B cell (primary cell): ENCODE measurements at regions not wholly inside any gene's neighbourhood (a gene's known extent, or its start where the extent isn't known, plus 50 kb on each side); places are given as distances from the start of the nearest gene placed in this dataset.

ENCODE experiments used
- ATAC-seq: fragments of 200-7000 bp; cut with Tn5 transposase; one replicate; pipeline ENCODE4 v1.10.0; 2021; ENCODE audit warnings: low read depth, mild to moderate bottlenecking, moderate number of reproducible peaks, moderate library complexity
- CTCF ChIA-PET: fragments of 350-600 bp; sonication (Branson Sonifier 250); formaldehyde crosslinking; loops from one replicate; lab custom pipeline; 2021; ENCODE audit warnings: antibody characterized with exemption, inconsistent platforms; lab: Charles Lee
- POLR2A ChIA-PET: fragments of 350-600 bp; sonication (Branson Sonifier 250); formaldehyde crosslinking; loops from one replicate; lab custom pipeline; 2021; ENCODE audit warnings: antibody characterized with exemption; lab: Charles Lee
- DNase-seq: peaks from one replicate; pipeline ENCODE4 v3.0.0; 2013
- H2AFZ ChIP-seq: 2 replicates; pipeline ENCODE4 v1.6.1; 2012; ENCODE audit warnings: mild to moderate bottlenecking, low read depth, low read length; ENCODE audit not compliant: insufficient read depth, poor library complexity, severe bottlenecking
- H3K27ac ChIP-seq, 2 donors: 1 replicate in 1 of 2; 2 replicates in 1 of 2; pipeline ENCODE4 v1.5.1; 2012 to 2013; ENCODE audit warnings: low read length in 2 of 2, mild to moderate bottlenecking in 2 of 2, moderate library complexity in 1 of 2
- H3K27me3 ChIP-seq, 4 experiments: fragments of 200-600 bp in 1 of 4; sonication (generic) in 1 of 4; replicated peaks in 1 of 4; 1 replicate in 2 of 4; 2 replicates in 2 of 4; pipeline versions ENCODE4 v1.6.1 to v1.7.0; 2013 to 2016; ENCODE audit warnings: low read length in 3 of 4, mild to moderate bottlenecking in 2 of 4, mixed read lengths in 1 of 4, moderate library complexity in 1 of 4; ENCODE audit not compliant: insufficient read depth in 4 of 4, control insufficient read depth in 3 of 4; ENCODE audit errors: control extremely low read depth in 1 of 4
- H3K36me3 ChIP-seq, 2 experiments: replicated peaks in 1 of 2; 1 replicate in 1 of 2; 2 replicates in 1 of 2; pipeline versions ENCODE4 v1.6.1 to v1.7.1; 2013; ENCODE audit warnings: low read length in 1 of 2; ENCODE audit not compliant: insufficient read depth in 2 of 2, control insufficient read depth in 1 of 2; ENCODE audit errors: control extremely low read depth in 1 of 2, extremely low read depth in 1 of 2
- H3K4me1 ChIP-seq, 2 donors: fragments of 200-600 bp in 1 of 2; sonication (generic) in 1 of 2; 1 replicate in 1 of 2; 2 replicates in 1 of 2; pipeline versions ENCODE4 v1.5.1 to v1.6.1; 2013 to 2017; ENCODE audit warnings: low read length in 2 of 2; ENCODE audit not compliant: control insufficient read depth in 2 of 2, insufficient read depth in 2 of 2
- H3K4me2 ChIP-seq: replicated peaks from 2 replicates; pipeline ENCODE3; 2012; ENCODE audit warnings: mild to moderate bottlenecking, low read depth, low read length; ENCODE audit not compliant: poor library complexity, severe bottlenecking
- H3K4me3 ChIP-seq, 5 experiments: fragments of 200-600 bp in 1 of 5; sonication (generic) in 1 of 5; 1 replicate in 3 of 5; 2 replicates in 2 of 5; pipeline versions ENCODE4 v1.5.1 to v1.7.0; 2011 to 2016; ENCODE audit warnings: low read length in 4 of 5, mild to moderate bottlenecking in 4 of 5, low read depth in 2 of 5, control low read depth in 1 of 5, moderate library complexity in 1 of 5; ENCODE audit not compliant: insufficient read depth in 1 of 5; ENCODE audit errors: control extremely low read depth in 1 of 5, extremely low read depth in 1 of 5
- H3K79me2 ChIP-seq: fragments of 200-600 bp; sonication (generic); one replicate; pipeline ENCODE4 v1.6.0; 2016; ENCODE audit warnings: low read length; ENCODE audit not compliant: control insufficient read depth, insufficient read depth
- H3K9ac ChIP-seq: fragments of 200-600 bp; sonication (generic); 2 replicates; pipeline ENCODE4 v1.6.1; 2017; ENCODE audit warnings: mild to moderate bottlenecking, low read length, moderate library complexity
- H3K9me3 ChIP-seq, 3 donors: one replicate each; pipeline versions ENCODE4 v1.6.1 to v1.7.1; 2013; ENCODE audit warnings: low read length in 2 of 3; ENCODE audit not compliant: control insufficient read depth in 2 of 3, insufficient read depth in 1 of 3; ENCODE audit errors: control extremely low read depth in 1 of 3
- H4K20me1 ChIP-seq: 2 replicates; pipeline ENCODE4 v1.6.0; 2012; ENCODE audit warnings: mild to moderate bottlenecking, low read length; ENCODE audit not compliant: insufficient read depth, control insufficient read depth, poor library complexity, severe bottlenecking
- H3K27ac Mint-ChIP-seq: one replicate; pipeline ENCODE4 v1.8.0; 2021; ENCODE audit warnings: mixed read lengths
- H3K27me3 Mint-ChIP-seq: one replicate; pipeline ENCODE4 v1.8.0; 2021; ENCODE audit warnings: mixed read lengths
- H3K4me1 Mint-ChIP-seq: one replicate; pipeline ENCODE4 v1.8.0; 2021; ENCODE audit warnings: mixed read lengths
- H3K4me3 Mint-ChIP-seq: one replicate; pipeline ENCODE4 v1.8.0; 2021; ENCODE audit warnings: mixed read lengths
- H3K9me3 Mint-ChIP-seq: one replicate; pipeline ENCODE4 v1.8.0; 2022; ENCODE audit warnings: mixed read lengths; ENCODE audit not compliant: insufficient read depth
- CTCF ChIP-seq: fragments of 200-600 bp; IDR thresholded peaks from one replicate; pipeline ENCODE4 v1.8.0; 2022; ENCODE audit warnings: antibody characterized with exemption, mild to moderate bottlenecking
- EZH2 ChIP-seq: IDR thresholded peaks from 2 replicates; pipeline ENCODE4 v1.6.1; 2012; ENCODE audit warnings: borderline replicate concordance, low read depth, mild to moderate bottlenecking, moderate library complexity, low read length; ENCODE audit not compliant: insufficient read depth, poor library complexity, severe bottlenecking
- WGBS: methylation state at CpG from one replicate; pipeline ENCODE4 v1.1.5; 2013; ENCODE audit warnings: missing lambda C conversion rate; ENCODE audit not compliant: insufficient coverage; 5-methylcytosine and 5-hydroxymethylcytosine counted together
- intact Hi-C: fragments of 100-400 bp; cut with micrococcal nuclease; formaldehyde crosslinking; loops from one replicate; pipeline ENCODE4 v1.10.0; 2022

GRCh38 chr16:49914657-49915056 is 58.7 kb upstream of the ZNF423 start:
- Mint-ChIP-seq H3K9me3 (peaks cover 5% of the 10 kb centered on the region), H3K27me3 (no peaks in the 10 kb centered on the region), H3K27ac (no peak overlapping the region), H3K4me3 (no peak overlapping the region), H3K4me1 (no peaks in the 10 kb centered on the region)
- Histone ChIP-seq H3K27me3 (no peaks in the 10 kb centered on the region), H4K20me1 (no peaks in the 10 kb centered on the region), H3K36me3 (no peaks in the 10 kb centered on the region), H3K4me2 (no peak overlapping the region), H3K4me1 (no peaks in the 10 kb centered on the region), H2AFZ (no peak overlapping the region), H3K4me3 (no peak overlapping the region), H3K9ac (no peak overlapping the region), H3K9me3 (peaks cover 0 to 6% (median 0%) of the 10 kb centered on the region in 3 donors), H3K27ac (no peak overlapping the region), H3K79me2 (no peaks in the 10 kb centered on the region)
- TF ChIP-seq CTCF (no peak), EZH2 (no peak)
- ATAC-seq (no peak), DNase-seq (no peak)
- WGBS, result 13% methylated on average over 1 of the region's 5 CpGs
- ChIA-PET POLR2A (no interaction called here), CTCF (no interaction called here)
- intact Hi-C loops, result no loop called here

DNA sequence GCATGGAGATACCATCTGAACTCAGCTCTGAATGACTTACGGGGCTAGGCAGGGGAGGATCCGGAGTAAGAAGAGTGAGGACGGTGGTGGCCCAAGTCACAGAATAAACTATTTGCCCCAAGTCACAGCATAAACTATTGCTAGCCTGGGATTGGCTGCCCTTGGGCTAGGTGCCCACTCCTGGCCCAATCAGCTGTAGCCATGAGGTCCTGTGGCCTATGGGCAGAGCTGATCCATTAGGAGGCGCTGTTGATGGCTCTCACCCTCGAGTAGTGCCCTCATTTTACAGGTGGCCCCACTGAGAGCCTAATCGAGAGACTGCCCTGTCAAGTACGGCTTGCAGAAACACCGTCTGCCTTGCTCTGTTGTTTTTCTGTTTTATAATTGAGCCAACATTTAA is 62.3 kb upstream of the ZNF423 start:
- CTCF ChIA-PET, result no interaction called here

More for the DNA sequence above, 62.3 kb upstream of the ZNF423 start:
- H3K36me3 ChIP-seq, result no peaks in the 10 kb centered on the region
- TF ChIP-seq CTCF (no peak), EZH2 (no peak)
- H3K9ac ChIP-seq, result no peak overlapping the region
- no peak overlapping the region for H3K4me2 ChIP-seq
- POLR2A ChIA-PET, result no interaction called here
- H3K27me3 ChIP-seq, result no peaks in the 10 kb centered on the region
- Mint-ChIP-seq H3K27ac (no peak overlapping the region), H3K4me3 (no peak overlapping the region), H3K27me3 (peaks cover under 1% of the 10 kb centered on the region), H3K4me1 (no peaks in the 10 kb centered on the region), H3K9me3 (no peaks in the 10 kb centered on the region)
- ATAC-seq, result no peak
- intact Hi-C loops, result no loop called here
- WGBS, result 97% methylated on average over 5 of the region's 8 CpGs
- no peaks in the 10 kb centered on the region for H3K79me2 ChIP-seq
- H2AFZ ChIP-seq, result no peak overlapping the region
- H3K9me3 ChIP-seq, result no peaks in the 10 kb centered on the region
- no peaks in the 10 kb centered on the region for H3K4me1 ChIP-seq
- H4K20me1 ChIP-seq, result no peaks in the 10 kb centered on the region
- no peak overlapping the region for H3K4me3 ChIP-seq
- DNase-seq, result no peak
- H3K27ac ChIP-seq, result no peak overlapping the region
